ENCODE measurements at regions not wholly inside any gene's neighbourhood (a gene's known extent, or its start where the extent isn't known, plus 50 kb on each side); places are given as distances from the start of the nearest gene placed in this dataset.

- H3K56ac ChIP-seq (ENCODE audit: extremely low read depth, insufficient read depth, low read length) = no peak overlapping the region
- peaks cover 4% of the 10 kb centered on the region for H3K36me3 ChIP-seq (ENCODE audit: control insufficient read depth, insufficient read depth, low read length)
- no peak overlapping the region for H2BK5ac ChIP-seq (ENCODE audit: low read depth, low read length, poor library complexity, severe bottlenecking)
- H3K23ac ChIP-seq (ENCODE audit: low read depth, low read length) = no peak overlapping the region
- POLR2A ChIA-PET (ENCODE audit: unreplicated experiment) = no interaction called here
- no peak overlapping the region for H3K9ac ChIP-seq (ENCODE audit: low read depth, low read length)
- no peak overlapping the region for H2BK15ac ChIP-seq (ENCODE audit: low read depth, low read length)
- H3K9me1 ChIP-seq (ENCODE audit: insufficient read depth, low read length) = peaks cover 9% of the 10 kb centered on the region
- H3K18ac ChIP-seq (ENCODE audit: low read depth, low read length) = no peak overlapping the region
- H3K4me1 ChIP-seq (ENCODE audit: control insufficient read depth, insufficient read depth, low read length) = peaks cover 8% of the 10 kb centered on the region
- H4K20me1 ChIP-seq (ENCODE audit: insufficient read depth, low read length) = peaks cover 7% of the 10 kb centered on the region; the same call in 1 of the 2 replicates
- no peak overlapping the region for H4K5ac ChIP-seq (ENCODE audit: low read depth, low read length)
- H3K27ac ChIP-seq (ENCODE audit: insufficient read depth, low read length) = no peak overlapping the region
- H3K79me1 ChIP-seq (ENCODE audit: low read depth in 1 of 2, low read length in 2 of 2) = peaks cover 19 to 45% of the 10 kb centered on the region in 2 experiments
- H4K8ac ChIP-seq (ENCODE audit: low read depth in 2 of 2, low read length in 2 of 2) = no peak overlapping the region
- no peak overlapping the region for H3K4ac ChIP-seq (ENCODE audit: low read depth, low read length)
- no peaks in the 10 kb centered on the region for H3K9me3 ChIP-seq (ENCODE audit: control insufficient read depth, insufficient read depth, low read length)
- H2BK120ac ChIP-seq (ENCODE audit: low read depth, low read length) = no peak overlapping the region
- H3K4me3 ChIP-seq (ENCODE audit: insufficient read depth, low read depth, low read length) = no peak overlapping the region
- intact Hi-C loops (cut with micrococcal nuclease) (loop anchor here (5.0 kb wide), 1 partner anchor 73 kb away; the partner anchor contains the start of gene SEPTIN7), in situ Hi-C loops (cut with MboI; ENCODE audit: low sequenced_read_pairs) (no loop called here), dilution Hi-C loops (cut with HindIII; ENCODE audit: low sequenced_read_pairs, unreplicated experiment) (no loop called here)
- TF ChIP-seq BHLHE40 (IDR thresholded peaks at IDR 0.05; ENCODE audit: low read depth, low read length) (no peak), CEBPB (IDR thresholded peaks at IDR 0.05; ENCODE audit: low read depth, low read length) (0 out of 2 replicates have a peak, but pooled peaks have one; percentile 16)
- no peak overlapping the region for H2AFZ ChIP-seq (replicated peaks; ENCODE audit: low read length, poor library complexity)
- H3K4me2 ChIP-seq (ENCODE audit: low read depth, low read length) = no peak overlapping the region
- H3K27me3 ChIP-seq (ENCODE audit: control insufficient read depth, insufficient read depth, low read length) = no peaks in the 10 kb centered on the region
- no TSS peak for BruUV-seq (replicated peaks)
- DNase-seq (peak; percentile 54), ATAC-seq (ENCODE audit: low read depth) (peak; percentile 57; the same call in 1 of the 2 replicates)
- CTCF ChIA-PET = interaction anchor here (1.0 kb wide), 1 partner anchor 165 kb away, joined by 3 read pairs; no protein-coding TSS in a partner anchor
- no peak overlapping the region for H2AK9ac ChIP-seq (replicated peaks; ENCODE audit: low read depth, low read length, poor library complexity)
- WGBS, 2 experiments (ENCODE audit: extremely low coverage in 2 of 2, insufficient read length in 1 of 2) = no CpG with 5 or more reads among the region's 2 CpGs
- H4K91ac ChIP-seq (ENCODE audit: insufficient read depth, low read depth, low read length) = no peak overlapping the region
- no peak overlapping the region for H3K14ac ChIP-seq (replicated peaks; ENCODE audit: low read depth, low read length)
- H2AK5ac ChIP-seq (ENCODE audit: low read depth, low read length) = no peak overlapping the region
- H2BK20ac ChIP-seq (ENCODE audit: low read depth, low read length) = no peak overlapping the region
These were observed 74.4 kb downstream of the SEPTIN7 start for GRCh38 chr7:35875292-35875691.
